ENCODE measurements at regions not wholly inside any gene's neighbourhood (a gene's known extent, or its start where the extent isn't known, plus 50 kb on each side); places are given as distances from the start of the nearest gene placed in this dataset.

GRCh38 chr15:70213794-70214193 lies 116.1 kb upstream of the TLE3 start:
- Histone ChIP-seq H3K36me3 (ENCODE audit: control insufficient read depth, insufficient read depth, low read length) (no peaks in the 10 kb centered on the region), H3K4me2 (ENCODE audit: insufficient read depth, low read length) (no peak overlapping the region), H3K4me1 (replicated peaks in 1 of 2; ENCODE audit: control insufficient read depth in 2 of 2, insufficient read depth in 2 of 2, low read length in 2 of 2) (no peaks in the 10 kb centered on the region), H3K9me1 (ENCODE audit: control insufficient read depth, insufficient read depth, low read length) (peaks cover 2% of the 10 kb centered on the region), H3K4me3 (no peak overlapping the region), H2AFZ (ENCODE audit: low read depth, low read length) (no peak overlapping the region), H3K27ac (ENCODE audit: extremely low read depth, low read depth, low read length) (no peak overlapping the region), H3K27me3 (ENCODE audit: control insufficient read depth in 2 of 2, insufficient read depth in 2 of 2, low read length in 2 of 2) (peaks cover 4 to 53% of the 10 kb centered on the region in 2 experiments; a peak in 4 of 5 replicates), H4K20me1 (replicated peaks; ENCODE audit: control insufficient read depth, insufficient read depth, low read length) (0 out of 2 replicates have a peak, but pooled peaks cover 6% of the 10 kb centered on the region), H3K79me2 (ENCODE audit: control insufficient read depth, insufficient read depth, low read length) (no peaks in the 10 kb centered on the region), H3K9ac (ENCODE audit: insufficient read depth in 1 of 2, low read depth in 2 of 2, low read length in 2 of 2) (no peak overlapping the region), H3K9me3 (replicated peaks; ENCODE audit: control insufficient read depth, insufficient read depth, low read depth, low read length) (no peaks in the 10 kb centered on the region)
- no peak for FAIRE-seq
- in situ Hi-C loops (cut with MboI) (no loop called here), intact Hi-C loops (cut with micrococcal nuclease) (no loop called here)
- no peak for TF ChIP-seq NFYB (IDR thresholded peaks at IDR 0.05; ENCODE audit: extremely low read depth, insufficient read length)
- no peak for TF ChIP-seq MLLT1 (IDR thresholded peaks at IDR 0.05)
- TF ChIP-seq FOXK2 (conservative IDR thresholded peaks at IDR 0.05 in 1 of 2, IDR thresholded peaks at IDR 0.05 in 1 of 2; ENCODE audit: low read depth in 2 of 2): no peak
- ATAC-seq: no peak
- POLR2A ChIA-PET: interaction anchor here (0.8 kb wide), 1 partner anchor 14 kb away, joined by 5 read pairs; no protein-coding TSS in a partner anchor
- CTCF ChIA-PET (ENCODE audit: low intra/inter-chr PET ratio): no interaction called here
- no TSS peak for BruUV-seq (replicated peaks)
- DNase-seq (ENCODE audit: extremely low read depth in 1 of 4, low spot score in 3 of 4): no peak
- 1% methylated on average over 7 of the region's 7 CpGs for WGBS (ENCODE audit: insufficient coverage, low coverage, missing lambda C conversion rate)

- in situ Hi-C loops (cut with MboI) (no loop called here), intact Hi-C loops (cut with micrococcal nuclease) (no loop called here)
- H3K79me2 ChIP-seq (ENCODE audit: control insufficient read depth, insufficient read depth, low read length): no peaks in the 10 kb centered on the region
- no peak overlapping the region for H3K9ac ChIP-seq (ENCODE audit: insufficient read depth in 1 of 2, low read depth in 2 of 2, low read length in 2 of 2)
- DNase-seq (ENCODE audit: extremely low read depth in 1 of 4, low spot score in 3 of 4) (no peak), FAIRE-seq (no peak), ATAC-seq (no peak)
- H3K4me3 ChIP-seq: no peak overlapping the region
- CTCF ChIA-PET (ENCODE audit: low intra/inter-chr PET ratio): no interaction called here
- H2AFZ ChIP-seq (ENCODE audit: low read depth, low read length): no peak overlapping the region
- 1% methylated on average over 9 of the region's 10 CpGs for WGBS (ENCODE audit: insufficient coverage, low coverage, missing lambda C conversion rate)
- peaks cover 2% of the 10 kb centered on the region for H3K9me1 ChIP-seq (ENCODE audit: control insufficient read depth, insufficient read depth, low read length)
- POLR2A ChIA-PET: interaction anchor here (0.5 to 0.6 kb wide), 2 partner anchors 14 to 130 kb away, joined by 3 read pairs; no protein-coding TSS in a partner anchor
- H3K4me2 ChIP-seq (ENCODE audit: insufficient read depth, low read length): no peak overlapping the region
- no peak overlapping the region for H3K27ac ChIP-seq (ENCODE audit: extremely low read depth, low read depth, low read length)
- H3K27me3 ChIP-seq (ENCODE audit: control insufficient read depth in 2 of 2, insufficient read depth in 2 of 2, low read length in 2 of 2): peaks cover 4 to 53% of the 10 kb centered on the region in 2 experiments; a peak in 4 of 5 replicates
- no peaks in the 10 kb centered on the region for H3K36me3 ChIP-seq (ENCODE audit: control insufficient read depth, insufficient read depth, low read length)
- no TSS peak for BruUV-seq (replicated peaks)
- 0 out of 2 replicates have a peak, but pooled peaks cover 6% of the 10 kb centered on the region for H4K20me1 ChIP-seq (replicated peaks; ENCODE audit: control insufficient read depth, insufficient read depth, low read length)
- H3K4me1 ChIP-seq (replicated peaks in 1 of 2; ENCODE audit: control insufficient read depth in 2 of 2, insufficient read depth in 2 of 2, low read length in 2 of 2): no peaks in the 10 kb centered on the region
- H3K9me3 ChIP-seq (replicated peaks; ENCODE audit: control insufficient read depth, insufficient read depth, low read depth, low read length): no peaks in the 10 kb centered on the region
- TF ChIP-seq ILF3 (IDR thresholded peaks at IDR 0.05; ENCODE audit: borderline replicate concordance): no peak
- no peak for TF ChIP-seq TFAP4 (CRISPR knock-in tag; IDR thresholded peaks at IDR 0.05; ENCODE audit: borderline replicate concordance)
- TF ChIP-seq ZNF277 (CRISPR knock-in tag; IDR thresholded peaks at IDR 0.05; ENCODE audit: borderline replicate concordance): no peak
- TF ChIP-seq SRSF3 (IDR thresholded peaks at IDR 0.05; ENCODE audit: insufficient read depth, low read length): no peak
- TF ChIP-seq ZNF436 (CRISPR knock-in tag; IDR thresholded peaks at IDR 0.05): no peak
- no peak for TF ChIP-seq ZNF583 (CRISPR knock-in tag; IDR thresholded peaks at IDR 0.05)
- TF ChIP-seq NEUROD1 (IDR thresholded peaks at IDR 0.05; ENCODE audit: borderline replicate concordance, low read depth, low read length, partially characterized antibody): no peak
- no peak for TF ChIP-seq KHSRP (IDR thresholded peaks at IDR 0.05)
- TF ChIP-seq PHF21A (IDR thresholded peaks at IDR 0.05; ENCODE audit: borderline replicate concordance, low read depth): no peak
These were observed 115.2 kb upstream of the TLE3 start for GRCh38 chr15:70212963-70213315.
